ENCODE measurements at regions not wholly inside any gene's neighbourhood (a gene's known extent, or its start where the extent isn't known, plus 50 kb on each side); places are given as distances from the start of the nearest gene placed in this dataset.

DNA sequence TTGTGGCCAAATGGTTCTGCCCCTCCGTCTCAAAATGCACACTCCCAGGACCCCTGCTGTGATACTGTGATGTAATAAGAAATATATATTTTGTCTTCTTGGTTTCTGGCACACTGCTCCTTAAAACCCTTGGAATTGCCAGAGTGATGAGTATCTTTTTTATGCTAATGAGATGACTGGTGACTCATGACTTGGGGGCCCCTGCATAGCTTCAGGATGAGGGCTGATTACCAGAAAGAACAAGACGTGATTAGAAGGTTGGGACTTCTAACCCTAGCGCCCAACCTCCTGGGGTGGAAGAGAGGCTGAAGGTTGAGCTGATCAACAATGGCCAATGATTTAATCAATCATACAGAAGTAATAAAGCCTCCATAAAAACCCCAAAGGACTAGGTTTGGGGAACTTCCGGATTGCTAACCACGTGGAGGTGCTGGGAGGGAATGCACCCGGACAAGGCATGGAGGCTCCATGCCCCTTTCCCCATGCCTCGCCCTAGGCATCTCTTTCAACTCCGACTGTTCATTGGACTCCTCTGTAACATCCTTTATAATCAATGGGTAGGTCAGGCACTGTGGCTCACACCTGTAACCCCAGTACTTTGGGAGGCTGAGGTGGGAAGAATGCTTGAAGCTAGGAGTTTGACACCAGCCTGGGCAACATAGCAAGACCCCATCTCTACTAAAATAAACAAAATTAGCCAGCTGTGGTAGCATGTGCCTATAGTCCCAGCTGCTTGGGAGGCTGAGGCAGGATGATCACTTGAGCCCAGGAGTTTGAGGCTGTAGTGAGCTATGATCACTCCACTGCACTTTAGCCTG lies 89.1 kb downstream of the HS1BP3 start:
- DNase-seq: no peak

DNA sequence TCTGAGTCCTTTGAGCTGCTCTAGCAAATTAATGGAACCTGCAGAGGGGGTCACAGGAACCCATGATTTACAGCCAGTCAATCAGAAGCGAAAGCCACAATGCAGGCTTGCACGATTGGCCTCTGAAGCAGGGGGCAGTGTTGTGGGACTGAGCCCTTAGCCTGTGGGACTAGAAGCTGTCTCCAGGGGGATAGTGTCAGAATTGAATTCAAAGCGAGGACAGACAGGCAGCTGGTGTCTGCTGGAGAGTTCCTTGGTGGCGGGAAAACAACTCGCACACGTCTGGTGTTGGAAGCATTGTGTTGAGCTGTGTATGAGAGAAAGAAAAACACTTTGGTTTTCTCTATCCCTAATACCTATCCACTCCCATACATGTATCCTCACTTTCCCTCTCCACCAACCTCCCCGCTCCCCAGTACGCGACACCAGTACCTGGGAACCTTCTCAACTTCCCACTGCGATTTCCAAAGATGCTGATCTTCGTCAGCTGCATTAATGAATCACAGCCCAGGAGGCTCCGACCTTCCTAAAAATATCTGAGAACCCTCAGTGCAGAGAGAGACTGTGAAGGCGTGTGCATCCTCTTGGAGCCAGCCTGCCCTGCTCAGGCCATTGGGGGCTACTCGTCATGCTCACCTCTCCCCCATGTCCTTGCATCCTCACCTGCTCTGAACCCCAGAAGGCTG lies 88.2 kb downstream of the HS1BP3 start:
- no peak for DNase-seq

DNA sequence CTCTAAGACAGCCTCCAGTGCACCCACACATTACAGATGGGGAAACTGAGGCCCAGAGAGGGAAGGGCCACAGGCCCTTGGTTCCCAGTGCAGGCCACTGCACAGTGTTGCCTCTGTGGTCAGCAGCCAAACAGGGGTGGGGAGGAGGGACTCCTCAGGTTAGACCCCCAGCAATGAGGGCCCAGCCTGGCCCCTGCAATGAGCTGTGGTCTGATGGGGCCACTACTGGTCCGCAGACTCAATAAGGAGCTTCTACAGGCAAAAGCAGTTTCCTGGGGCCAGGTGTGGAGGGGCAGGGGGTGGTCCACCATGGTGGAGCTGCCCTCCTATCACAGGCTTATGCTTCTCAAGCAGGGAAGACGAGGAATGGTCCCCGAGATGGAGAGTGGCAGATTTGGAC lies 87.6 kb downstream of the HS1BP3 start:
- no peak for DNase-seq

DNA sequence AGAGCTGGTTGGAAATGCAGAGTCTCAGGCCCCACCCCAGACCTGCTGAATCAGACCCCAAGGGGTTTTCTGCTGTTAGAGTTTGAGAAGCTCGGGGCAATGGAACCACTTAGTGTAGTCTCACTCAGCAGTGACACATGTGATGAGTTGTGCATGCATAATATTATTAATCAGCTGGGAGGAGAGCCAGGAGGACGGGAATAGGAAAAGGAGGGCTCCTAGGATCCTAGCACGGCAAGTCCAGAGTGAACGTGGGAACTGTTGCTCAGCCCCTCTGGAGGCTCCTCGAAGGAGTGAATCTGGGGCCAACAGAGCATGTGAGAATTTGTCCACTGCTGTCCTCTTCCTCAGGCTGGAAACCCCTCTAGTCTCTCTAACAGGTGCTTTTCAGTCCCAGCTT lies 87.1 kb downstream of the HS1BP3 start:
- no peak for DNase-seq

DNA sequence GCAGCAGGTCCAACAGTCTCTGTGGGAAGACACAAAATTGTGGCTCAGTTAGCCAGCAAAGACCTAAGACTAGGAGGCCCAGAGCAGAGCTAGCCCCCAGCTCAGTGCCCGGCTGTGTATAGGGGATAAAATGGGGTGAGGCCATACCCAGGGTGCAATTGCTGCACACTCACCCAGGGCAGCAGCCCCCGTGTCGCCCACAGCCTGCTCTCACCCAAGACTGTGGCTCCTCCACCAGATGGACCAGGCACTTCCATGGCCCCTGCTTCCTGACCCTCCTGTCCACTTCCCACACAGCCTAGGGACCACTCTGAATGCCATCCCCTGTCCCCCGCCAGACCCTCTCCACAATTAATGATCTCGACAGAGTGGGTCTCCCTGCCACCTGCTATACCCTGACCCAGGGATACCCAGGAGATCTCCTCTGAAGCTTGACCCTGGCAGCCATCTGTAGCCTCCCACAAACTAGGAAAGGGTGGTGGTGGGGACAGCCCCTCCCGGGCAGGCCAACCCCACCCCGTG lies 85.7 kb downstream of the HS1BP3 start:
- DNase-seq: no peak

DNA sequence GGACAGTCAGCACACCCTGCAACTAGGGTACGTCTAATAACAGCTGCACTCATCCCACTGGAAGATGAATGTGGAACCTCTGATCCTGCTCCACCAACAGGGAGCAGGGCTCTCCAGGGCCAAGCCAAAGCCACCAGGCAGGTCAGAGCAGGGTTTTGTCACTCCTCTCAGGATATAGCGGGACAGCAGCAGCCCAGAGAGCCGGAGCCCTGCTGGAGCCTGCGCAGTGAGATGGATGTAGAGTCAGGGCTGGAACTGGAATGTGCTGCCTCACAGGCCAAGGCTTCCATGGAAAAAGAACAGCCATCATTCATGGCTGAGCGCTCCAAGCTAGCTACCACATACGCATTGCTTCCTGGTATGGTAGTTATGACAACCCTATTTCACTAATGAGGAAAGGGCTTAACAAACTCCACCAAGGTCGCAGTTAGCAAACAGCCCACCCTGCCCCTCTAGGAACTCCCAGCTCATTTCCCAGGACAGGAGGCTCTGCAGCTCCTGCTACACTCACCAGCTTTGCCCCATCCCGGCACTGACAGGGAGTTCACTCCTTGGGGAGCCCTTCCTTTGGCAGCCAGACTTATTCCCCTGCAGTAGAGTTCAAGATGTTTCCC lies 85.2 kb downstream of the HS1BP3 start:
- DNase-seq: no peak

DNA sequence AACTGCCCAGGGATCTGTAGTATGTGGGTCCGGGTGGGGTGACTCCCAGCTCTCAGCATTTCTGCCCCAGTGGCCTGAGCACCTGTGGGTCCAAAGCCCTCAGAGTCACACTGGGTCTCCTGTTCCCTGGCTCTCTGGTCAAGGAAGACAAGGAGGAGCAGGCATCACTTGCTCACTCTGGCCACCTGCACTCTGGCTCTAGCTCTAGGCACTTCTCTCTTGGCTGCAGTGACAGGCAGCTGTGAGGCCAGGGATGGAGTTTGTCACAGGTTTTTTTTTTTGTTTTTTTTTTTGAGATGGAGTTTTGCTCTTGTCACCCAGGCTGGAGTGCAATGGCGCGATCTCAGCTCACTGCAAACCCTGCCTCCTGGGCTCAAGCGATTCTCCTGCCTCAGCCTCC lies 84.6 kb downstream of the HS1BP3 start:
- no peak for DNase-seq

DNA sequence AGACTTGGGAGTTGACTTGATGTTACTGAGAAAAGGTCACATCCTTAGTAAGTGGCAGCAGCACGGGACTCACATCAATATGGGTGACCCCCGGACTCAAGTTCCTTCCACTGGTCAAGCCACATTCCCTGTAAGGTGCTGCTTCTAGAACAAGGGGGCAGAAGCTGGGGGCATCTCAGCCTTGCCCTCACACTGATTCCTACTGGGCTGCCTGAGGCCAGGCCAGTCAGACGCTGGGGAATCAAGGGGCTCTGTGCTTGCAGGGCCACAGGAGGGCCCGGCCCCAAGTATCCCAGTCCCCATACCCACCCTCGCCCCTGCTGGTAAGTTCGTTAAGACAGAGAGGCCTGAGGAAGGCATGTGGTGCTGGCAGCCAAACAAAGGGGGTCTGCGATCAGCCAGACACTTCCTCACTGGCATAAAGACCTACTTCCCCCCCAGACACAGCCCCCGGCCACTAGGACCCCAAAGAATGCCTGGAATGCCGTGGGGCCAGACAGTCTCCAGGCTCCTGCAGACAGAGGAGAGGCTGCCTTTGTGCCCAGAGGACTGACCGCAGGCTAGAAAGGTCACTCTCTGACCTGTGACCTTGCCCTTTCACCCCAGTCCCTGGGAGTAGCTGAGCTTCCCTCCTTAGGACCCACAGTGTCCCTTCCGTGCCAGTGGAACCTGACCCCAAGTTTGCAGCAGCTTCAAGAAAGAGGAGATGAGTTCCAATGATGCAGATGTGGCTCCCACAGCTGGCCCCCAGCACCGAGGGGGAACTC lies 83.6 kb downstream of the HS1BP3 start:
- no peak for DNase-seq
